ENCODE measurements at regions not wholly inside any gene's neighbourhood (a gene's known extent, or its start where the extent isn't known, plus 50 kb on each side); places are given as distances from the start of the nearest gene placed in this dataset.

- no peaks in the 10 kb centered on the region for H3K4me1 ChIP-seq (ENCODE audit: insufficient read depth, low read length, poor library complexity, severe bottlenecking)
- no peaks in the 10 kb centered on the region for H3F3A ChIP-seq (ENCODE audit: low read depth)
- no peak overlapping the region for H3K4me3 ChIP-seq (ENCODE audit: low read length, poor library complexity, severe bottlenecking)
- H3K79me2 ChIP-seq (ENCODE audit: insufficient read depth, low read length): no peaks in the 10 kb centered on the region
- no peaks in the 10 kb centered on the region for H3K9me2 ChIP-seq (replicated peaks; ENCODE audit: low read depth, low read length)
- TF ChIP-seq CTCF (conservative IDR thresholded peaks at IDR 0.05; ENCODE audit: low read length): no peak
- no peak for TF ChIP-seq EZH2phosphoT487 (IDR thresholded peaks at IDR 0.05; ENCODE audit: borderline replicate concordance)
- H3K9ac ChIP-seq (ENCODE audit: low read depth, low read length, poor library complexity, severe bottlenecking): no peak overlapping the region
- H3K4me2 ChIP-seq (ENCODE audit: low read depth, low read length, poor library complexity, severe bottlenecking): no peak overlapping the region
- H2AFZ ChIP-seq (ENCODE audit: low read length): no peak overlapping the region
- no peaks in the 10 kb centered on the region for H4K20me1 ChIP-seq (ENCODE audit: insufficient read depth, low read length, poor library complexity, severe bottlenecking)
- H3K9me3 ChIP-seq (ENCODE audit: insufficient read depth, low read depth, low read length): no peaks in the 10 kb centered on the region
- H3K27me3 ChIP-seq (ENCODE audit: insufficient read depth, low read length, poor library complexity, severe bottlenecking): no peaks in the 10 kb centered on the region
- H3K36me3 ChIP-seq (ENCODE audit: insufficient read depth, low read length): no peaks in the 10 kb centered on the region
These were observed 108.4 kb upstream of the PTPN1 start for GRCh38 chr20:50401587-50402418.

GRCh38 chr20:50403565-50404418 is 106.4 kb upstream of the PTPN1 start:
- no peaks in the 10 kb centered on the region for H3K27me3 ChIP-seq (ENCODE audit: insufficient read depth, low read length, poor library complexity, severe bottlenecking)
- no peaks in the 10 kb centered on the region for H3K4me1 ChIP-seq (ENCODE audit: insufficient read depth, low read length, poor library complexity, severe bottlenecking)
- H3K9me3 ChIP-seq (ENCODE audit: insufficient read depth, low read depth, low read length): no peaks in the 10 kb centered on the region
- H3K79me2 ChIP-seq (ENCODE audit: insufficient read depth, low read length): no peaks in the 10 kb centered on the region
- no peaks in the 10 kb centered on the region for H4K20me1 ChIP-seq (ENCODE audit: insufficient read depth, low read length, poor library complexity, severe bottlenecking)
- no peaks in the 10 kb centered on the region for H3K9me2 ChIP-seq (replicated peaks; ENCODE audit: low read depth, low read length)
- no peaks in the 10 kb centered on the region for H3K36me3 ChIP-seq (ENCODE audit: insufficient read depth, low read length)
- no peak overlapping the region for H3K4me2 ChIP-seq (ENCODE audit: low read depth, low read length, poor library complexity, severe bottlenecking)
- TF ChIP-seq CTCF (conservative IDR thresholded peaks at IDR 0.05; ENCODE audit: low read length) (no peak), EZH2phosphoT487 (IDR thresholded peaks at IDR 0.05; ENCODE audit: borderline replicate concordance) (no peak)
- no peak overlapping the region for H2AFZ ChIP-seq (ENCODE audit: low read length)
- no peak overlapping the region for H3K4me3 ChIP-seq (ENCODE audit: low read length, poor library complexity, severe bottlenecking)
- H3K9ac ChIP-seq (ENCODE audit: low read depth, low read length, poor library complexity, severe bottlenecking): no peak overlapping the region
- H3F3A ChIP-seq (ENCODE audit: low read depth): no peaks in the 10 kb centered on the region

GRCh38 chr20:50404419-50405234 is 105.6 kb upstream of the PTPN1 start:
- H3K9ac ChIP-seq (ENCODE audit: low read depth, low read length, poor library complexity, severe bottlenecking): no peak overlapping the region
- H3K27me3 ChIP-seq (ENCODE audit: insufficient read depth, low read length, poor library complexity, severe bottlenecking): no peaks in the 10 kb centered on the region
- H2AFZ ChIP-seq (ENCODE audit: low read length): no peak overlapping the region
- H4K20me1 ChIP-seq (ENCODE audit: insufficient read depth, low read length, poor library complexity, severe bottlenecking): no peaks in the 10 kb centered on the region
- H3K4me3 ChIP-seq (ENCODE audit: low read length, poor library complexity, severe bottlenecking): no peak overlapping the region
- no peak overlapping the region for H3K4me2 ChIP-seq (ENCODE audit: low read depth, low read length, poor library complexity, severe bottlenecking)
- no peaks in the 10 kb centered on the region for H3K9me2 ChIP-seq (replicated peaks; ENCODE audit: low read depth, low read length)
- H3K79me2 ChIP-seq (ENCODE audit: insufficient read depth, low read length): no peaks in the 10 kb centered on the region
- no peaks in the 10 kb centered on the region for H3F3A ChIP-seq (ENCODE audit: low read depth)
- no peaks in the 10 kb centered on the region for H3K9me3 ChIP-seq (ENCODE audit: insufficient read depth, low read depth, low read length)
- H3K4me1 ChIP-seq (ENCODE audit: insufficient read depth, low read length, poor library complexity, severe bottlenecking): no peaks in the 10 kb centered on the region
- no peak for TF ChIP-seq EZH2phosphoT487 (IDR thresholded peaks at IDR 0.05; ENCODE audit: borderline replicate concordance)
- TF ChIP-seq CTCF (conservative IDR thresholded peaks at IDR 0.05; ENCODE audit: low read length): no peak
- H3K36me3 ChIP-seq (ENCODE audit: insufficient read depth, low read length): no peaks in the 10 kb centered on the region

Measured in Loucy (cell line).